GM23338 (cell line): ENCODE measurements at regions not wholly inside any gene's neighbourhood (a gene's known extent, or its start where the extent isn't known, plus 50 kb on each side); places are given as distances from the start of the nearest gene placed in this dataset.

Experiments
- ATAC-seq: fragments of 200-7000 bp; cut with Tn5 transposase; 3 replicates; pipeline ENCODE4 v1.9.1; 2020
- DNase-seq: peaks from one replicate; pipeline ENCODE4 v3.0.0-alpha.2; 2015; ENCODE audit warnings: low spot score
- H2AFZ ChIP-seq: fragments of 200-600 bp; sonication (generic); 2 replicates; pipeline ENCODE4 v1.8.0; 2016; ENCODE audit warnings: antibody characterized with exemption, mild to moderate bottlenecking, moderate library complexity
- H3F3A ChIP-seq: fragments of 200-600 bp; sonication (generic); replicated peaks from 2 replicates; pipeline ENCODE4 v1.8.0; 2017; ENCODE audit warnings: antibody characterized with exemption, mixed run types, low read depth
- H3K27ac ChIP-seq: fragments of 200-600 bp; sonication (generic); 2 replicates; pipeline ENCODE4 v1.6.1; 2016; ENCODE audit warnings: low read depth
- H3K27me3 ChIP-seq: fragments of 200-600 bp; sonication (generic); 2 replicates; pipeline ENCODE4 v1.8.0; 2016; ENCODE audit warnings: mild to moderate bottlenecking, mixed run types, moderate library complexity; ENCODE audit not compliant: insufficient read depth
- H3K36me3 ChIP-seq: fragments of 200-600 bp; sonication (generic); 2 replicates; pipeline ENCODE4 v1.8.0; 2016; ENCODE audit warnings: mild to moderate bottlenecking; ENCODE audit not compliant: insufficient read depth
- H3K4me1 ChIP-seq: fragments of 200-600 bp; sonication (generic); 2 replicates; pipeline ENCODE4 v1.8.0; 2016; ENCODE audit warnings: mild to moderate bottlenecking, moderate library complexity; ENCODE audit not compliant: insufficient read depth
- H3K4me2 ChIP-seq: fragments of 200-600 bp; sonication (generic); 2 replicates; pipeline ENCODE4 v1.7.1; 2017; ENCODE audit warnings: mixed run types
- H3K4me3 ChIP-seq: fragments of 200-600 bp; sonication (generic); 2 replicates; pipeline ENCODE4 v1.6.1; 2016; ENCODE audit warnings: mixed run types
- H3K79me2 ChIP-seq: fragments of 200-600 bp; sonication (generic); replicated peaks from 2 replicates; pipeline ENCODE4 v1.8.0; 2017; ENCODE audit warnings: mild to moderate bottlenecking; ENCODE audit not compliant: insufficient read depth
- H3K9me2 ChIP-seq: fragments of 200-600 bp; sonication (generic); 2 replicates; pipeline ENCODE4 v1.8.0; 2017; ENCODE audit not compliant: insufficient read depth
- H4K20me1 ChIP-seq: fragments of 200-600 bp; sonication (generic); replicated peaks from 2 replicates; pipeline ENCODE4 v1.8.0; 2017; ENCODE audit warnings: mild to moderate bottlenecking; ENCODE audit not compliant: insufficient read depth
- H3K27ac Mint-ChIP-seq: 2 replicates; pipeline ENCODE4 v1.8.0; 2020; ENCODE audit warnings: inconsistent platforms, mild to moderate bottlenecking, moderate library complexity, mixed read lengths
- H3K27me3 Mint-ChIP-seq: 3 replicates; pipeline ENCODE4 v1.8.0; 2022; ENCODE audit warnings: low read depth, mild to moderate bottlenecking, moderate library complexity, mixed read lengths, inconsistent platforms; ENCODE audit not compliant: insufficient read depth, poor library complexity
- H3K36me3 Mint-ChIP-seq: 3 replicates; pipeline ENCODE4 v1.8.0; 2021; ENCODE audit warnings: low read depth, mild to moderate bottlenecking, inconsistent platforms, moderate library complexity, mixed read lengths
- H3K4me1 Mint-ChIP-seq: 3 replicates; pipeline ENCODE4 v1.8.0; 2020; ENCODE audit warnings: mild to moderate bottlenecking, inconsistent platforms, mixed read lengths
- H3K4me3 Mint-ChIP-seq: 3 replicates; pipeline ENCODE4 v1.8.0; 2021; ENCODE audit warnings: moderate library complexity, mild to moderate bottlenecking, inconsistent platforms, mixed read lengths
- H3K9me3 Mint-ChIP-seq: 3 replicates; pipeline ENCODE4 v1.8.0; 2020; ENCODE audit warnings: moderate library complexity, mild to moderate bottlenecking, inconsistent platforms, mixed read lengths
- CREB1 ChIP-seq: fragments of 250-450 bp; sonication (Bioruptor Pico); IDR thresholded peaks from 2 replicates; pipeline ENCODE4 v1.5.0; 2020; ENCODE audit warnings: low read depth, mild to moderate bottlenecking, moderate library complexity
- CTCF ChIP-seq, 2 experiments: fragments of 200-600 bp in 1 of 2; sonication (generic) in 1 of 2; conservative IDR thresholded peaks; 2 replicates each; pipeline versions ENCODE4 v1.5.1 to v1.6.1; 2016 to 2017; ENCODE audit warnings: antibody characterized with exemption in 2 of 2, low read depth in 2 of 2, mild to moderate bottlenecking in 2 of 2, moderate library complexity in 1 of 2
- EZH2 ChIP-seq: fragments of 200-600 bp; sonication (generic); IDR thresholded peaks from one replicate; pipeline ENCODE4 v1.8.0; 2017; ENCODE audit warnings: antibody characterized with exemption, mild to moderate bottlenecking, low read depth; ENCODE audit not compliant: unreplicated experiment
- JUNB ChIP-seq: IDR thresholded peaks from one replicate; pipeline ENCODE4 v1.6.1; 2016; ENCODE audit warnings: antibody characterized with exemption; ENCODE audit not compliant: unreplicated experiment
- NANOG ChIP-seq: IDR thresholded peaks from 2 replicates; pipeline ENCODE4 v1.6.1; 2016; ENCODE audit warnings: antibody characterized with exemption, borderline replicate concordance
- POLR2AphosphoS5 ChIP-seq: IDR thresholded peaks from 2 replicates; pipeline ENCODE4 v1.6.1; 2016; ENCODE audit warnings: antibody characterized with exemption, low read depth
- REST ChIP-seq: IDR thresholded peaks from one replicate; pipeline ENCODE4 v1.6.1; 2018; ENCODE audit warnings: antibody characterized with exemption; ENCODE audit not compliant: unreplicated experiment
- ZNF114 ChIP-seq: fragments of 250-450 bp; sonication (Bioruptor Pico); IDR thresholded peaks from 2 replicates; pipeline ENCODE4 v1.5.0; 2020; ENCODE audit warnings: mild to moderate bottlenecking, moderate library complexity
- ZNF331 ChIP-seq: fragments of 250-450 bp; sonication (Bioruptor Pico); IDR thresholded peaks from 2 replicates; pipeline ENCODE4 v1.5.0; 2020; ENCODE audit warnings: low read depth, mild to moderate bottlenecking, moderate library complexity
- ZNF462 ChIP-seq: fragments of 250-450 bp; sonication (Bioruptor Pico); IDR thresholded peaks from 2 replicates; pipeline ENCODE4 v1.5.0; 2020; ENCODE audit warnings: mild to moderate bottlenecking, moderate library complexity
- TF ChIP-seq, protein P1 (sequence below): IDR thresholded peaks from 2 replicates; pipeline ENCODE4 v1.6.1; 2016; ENCODE audit warnings: antibody characterized with exemption

DNA sequence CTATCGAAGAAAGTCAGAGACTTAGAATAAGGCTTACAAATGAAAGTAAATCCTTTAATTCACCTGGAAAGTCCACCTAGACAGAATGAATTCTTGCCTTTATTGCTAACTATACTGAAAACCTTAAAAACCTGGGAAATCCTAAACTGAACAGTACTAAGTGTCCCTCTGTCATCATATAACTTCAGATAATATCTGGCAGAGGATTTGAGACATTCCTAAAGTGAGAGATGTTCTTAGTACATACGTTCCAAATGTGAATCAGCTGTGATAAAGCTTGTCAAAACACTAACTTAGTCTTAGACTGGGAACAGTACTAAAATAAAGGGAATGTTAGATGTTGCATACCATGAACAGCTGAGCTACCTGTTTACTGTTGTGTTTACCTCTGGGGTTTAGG is 121.7 kb downstream of the TNFSF18 start:
- Histone ChIP-seq H3K27ac (no peak overlapping the region), H3K4me3 (no peak overlapping the region), H3K36me3 (no peaks in the 10 kb centered on the region), H3K79me2 (no peaks in the 10 kb centered on the region), H3K9me2 (peaks cover 7% of the 10 kb centered on the region; the same call in 1 of the 2 replicates), H3K4me1 (no peaks in the 10 kb centered on the region), H4K20me1 (no peaks in the 10 kb centered on the region), H3K27me3 (no peaks in the 10 kb centered on the region), H2AFZ (no peak overlapping the region), H3F3A (no peaks in the 10 kb centered on the region), H3K4me2 (no peak overlapping the region)
- Mint-ChIP-seq H3K9me3 (no peaks in the 10 kb centered on the region; the same call in 2 of the 3 replicates), H3K27me3 (no peaks in the 10 kb centered on the region), H3K36me3 (no peaks in the 10 kb centered on the region), H3K4me1 (no peaks in the 10 kb centered on the region), H3K27ac (no peak overlapping the region), H3K4me3 (no peak overlapping the region)
- TF ChIP-seq ZNF114 (CRISPR knock-in tag): no peak
- TF ChIP-seq CREB1 (CRISPR knock-in tag): no peak
- TF ChIP-seq NANOG: no peak
- TF ChIP-seq ZNF331 (CRISPR knock-in tag): no peak
- TF ChIP-seq, protein P1, sequence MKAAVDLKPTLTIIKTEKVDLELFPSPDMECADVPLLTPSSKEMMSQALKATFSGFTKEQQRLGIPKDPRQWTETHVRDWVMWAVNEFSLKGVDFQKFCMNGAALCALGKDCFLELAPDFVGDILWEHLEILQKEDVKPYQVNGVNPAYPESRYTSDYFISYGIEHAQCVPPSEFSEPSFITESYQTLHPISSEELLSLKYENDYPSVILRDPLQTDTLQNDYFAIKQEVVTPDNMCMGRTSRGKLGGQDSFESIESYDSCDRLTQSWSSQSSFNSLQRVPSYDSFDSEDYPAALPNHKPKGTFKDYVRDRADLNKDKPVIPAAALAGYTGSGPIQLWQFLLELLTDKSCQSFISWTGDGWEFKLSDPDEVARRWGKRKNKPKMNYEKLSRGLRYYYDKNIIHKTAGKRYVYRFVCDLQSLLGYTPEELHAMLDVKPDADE: no peak
- no peak for TF ChIP-seq REST
- TF ChIP-seq POLR2AphosphoS5: no peak
- TF ChIP-seq JUNB: no peak
- TF ChIP-seq ZNF462 (CRISPR knock-in tag): no peak
- TF ChIP-seq CTCF (conservative IDR thresholded peaks at IDR 0.05; ENCODE audit: low read depth in 2 of 2): no peak
- no peak for TF ChIP-seq EZH2
- no peak for DNase-seq
- ATAC-seq: no peak
